HG03135 (cell line): ENCODE measurements at regions not wholly inside any gene's neighbourhood (a gene's known extent, or its start where the extent isn't known, plus 50 kb on each side); places are given as distances from the start of the nearest gene placed in this dataset.

ENCODE experiments used
- ATAC-seq: cut with Tn5 transposase; IDR thresholded peaks from one replicate; pipeline ENCODE4 v1.9.1; 2021; ENCODE audit warnings: mild to moderate bottlenecking, moderate library complexity; ENCODE audit not compliant: unreplicated experiment

DNA sequence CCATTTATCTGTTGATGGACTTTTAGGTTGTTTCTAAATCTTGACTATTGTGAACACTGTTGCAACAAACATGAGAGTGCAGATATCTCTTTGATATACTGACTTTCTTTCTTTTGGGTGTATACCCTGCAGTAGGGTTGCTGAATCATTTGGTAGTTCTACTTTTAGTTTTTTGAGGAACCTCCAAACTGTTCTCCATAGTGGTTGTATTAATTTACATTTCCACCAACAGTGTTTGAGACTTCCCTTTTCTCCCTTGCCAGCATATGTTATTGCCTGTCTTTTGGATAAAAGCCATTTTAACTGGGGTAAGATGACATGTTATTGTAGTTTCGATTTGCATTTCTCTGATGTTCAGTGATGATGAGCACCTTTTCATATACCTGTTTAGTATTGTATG is 330.0 kb downstream of the DDX10 start:
- no peak for ATAC-seq

DNA sequence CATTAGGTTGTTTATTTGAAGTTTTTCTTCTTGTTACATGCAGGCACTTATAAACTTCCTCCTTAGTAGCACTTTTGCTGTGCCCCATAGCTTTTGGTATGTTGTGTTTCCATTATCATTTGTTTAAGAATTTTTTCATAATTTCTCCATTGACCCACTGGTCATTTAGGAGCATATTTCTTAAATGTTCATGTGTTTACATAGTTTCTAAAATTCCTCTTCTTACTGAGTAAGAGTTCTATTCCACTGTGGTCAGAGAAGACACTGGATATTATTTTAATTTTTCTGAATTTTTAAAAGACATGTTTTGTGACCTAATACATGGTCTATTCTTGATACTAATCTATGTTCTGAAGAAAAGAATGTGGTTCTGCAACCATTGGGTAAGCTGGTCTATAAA is 333.0 kb downstream of the DDX10 start:
- no peak for ATAC-seq

DNA sequence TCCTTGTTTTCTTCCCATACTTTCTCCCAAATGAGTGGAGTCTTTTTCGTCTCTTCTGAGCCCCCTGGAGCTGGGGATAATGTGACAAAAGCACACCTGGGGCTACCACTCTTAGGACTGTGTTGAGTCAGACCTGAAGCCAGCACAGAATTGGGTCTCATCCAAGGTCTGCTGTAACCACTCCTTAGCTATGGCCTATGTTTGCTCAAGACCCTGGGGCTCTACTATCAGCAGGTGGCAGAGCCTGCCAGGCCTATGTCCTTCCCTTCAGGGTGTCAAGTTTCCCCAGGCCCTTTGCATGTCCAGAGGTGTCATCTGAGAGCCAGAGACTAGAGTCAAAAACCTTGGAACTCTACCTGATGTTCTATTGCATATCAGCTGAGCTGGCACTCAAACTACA is 335.7 kb downstream of the DDX10 start:
- ATAC-seq: no peak

DNA sequence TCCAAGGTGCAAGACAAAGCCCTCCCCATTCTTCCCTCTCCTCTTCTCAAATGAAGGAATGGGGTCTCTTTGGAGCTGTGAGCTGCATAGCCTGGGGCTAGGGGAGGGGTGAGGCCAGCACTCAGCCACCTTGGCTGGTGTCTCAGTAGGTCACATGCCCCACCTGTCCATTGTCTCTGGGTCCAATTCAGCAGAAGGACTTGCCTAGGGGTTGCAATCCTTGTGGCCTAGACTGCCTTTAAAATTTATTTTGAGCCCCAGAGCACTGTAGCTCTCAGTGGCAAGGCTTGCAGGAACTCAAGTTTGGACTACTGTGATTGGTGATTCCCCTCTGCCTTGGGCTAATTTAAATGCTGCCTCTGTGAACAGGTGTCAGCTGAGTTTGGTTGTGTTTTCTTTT is 336.7 kb downstream of the DDX10 start:
- ATAC-seq: no peak

DNA sequence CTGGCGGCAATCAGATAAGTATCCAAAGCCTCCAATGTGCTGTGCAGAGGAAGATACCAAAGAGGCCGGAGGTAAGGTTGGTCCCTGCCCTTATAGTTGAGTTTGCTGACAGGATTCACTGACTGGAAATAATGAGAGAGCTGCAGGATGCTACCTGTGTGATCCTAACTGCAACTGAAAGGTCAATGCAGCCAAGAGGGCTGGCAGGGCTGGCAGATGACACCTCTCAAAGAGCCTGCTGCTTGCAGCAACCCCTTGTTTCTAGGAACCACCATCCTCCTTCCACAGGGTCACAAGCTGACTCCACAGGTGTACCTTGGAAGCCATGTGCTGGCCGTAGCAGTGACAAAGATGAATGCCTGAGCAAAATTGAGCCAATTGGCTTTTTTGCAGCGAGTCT is 348.1 kb downstream of the DDX10 start:
- no peak for ATAC-seq

DNA sequence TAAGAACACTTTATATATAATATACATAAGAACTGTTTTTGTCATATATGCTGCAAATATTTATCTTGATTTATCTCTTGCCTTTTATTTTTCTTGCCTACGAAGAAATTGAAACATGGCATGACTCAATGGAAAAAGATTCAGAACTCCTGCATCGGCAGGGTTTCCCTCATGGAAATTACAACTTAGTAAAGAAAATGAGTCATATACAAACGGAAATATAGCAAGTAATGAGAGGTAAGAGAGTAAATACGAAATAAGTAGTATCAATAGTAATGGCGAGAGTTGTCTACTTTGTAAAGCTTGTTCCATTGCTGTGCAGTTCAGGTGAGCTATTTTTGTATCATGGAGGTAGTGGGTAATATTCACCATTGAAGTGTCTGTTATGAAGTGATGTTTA is 350.4 kb downstream of the DDX10 start:
- ATAC-seq: no peak

DNA sequence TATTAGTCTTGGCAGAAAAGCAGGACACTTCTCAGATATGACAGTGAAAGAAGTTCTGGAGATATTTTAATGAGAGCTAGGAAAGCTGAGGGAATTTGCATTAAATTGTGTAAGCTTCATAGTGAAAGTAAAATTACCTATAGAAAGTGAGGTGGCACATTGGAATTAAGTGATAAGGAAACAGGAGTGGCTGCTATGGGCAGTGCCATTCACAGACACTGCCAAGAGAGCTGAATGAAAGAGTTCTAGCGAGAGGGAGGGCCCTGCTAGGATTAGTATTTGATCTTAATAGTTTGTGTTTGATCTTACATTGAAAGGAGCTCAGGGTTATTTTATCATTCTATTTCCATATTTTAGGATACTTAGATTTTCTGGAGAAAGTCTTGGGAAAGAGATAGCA is 351.9 kb downstream of the DDX10 start:
- no peak for ATAC-seq

DNA sequence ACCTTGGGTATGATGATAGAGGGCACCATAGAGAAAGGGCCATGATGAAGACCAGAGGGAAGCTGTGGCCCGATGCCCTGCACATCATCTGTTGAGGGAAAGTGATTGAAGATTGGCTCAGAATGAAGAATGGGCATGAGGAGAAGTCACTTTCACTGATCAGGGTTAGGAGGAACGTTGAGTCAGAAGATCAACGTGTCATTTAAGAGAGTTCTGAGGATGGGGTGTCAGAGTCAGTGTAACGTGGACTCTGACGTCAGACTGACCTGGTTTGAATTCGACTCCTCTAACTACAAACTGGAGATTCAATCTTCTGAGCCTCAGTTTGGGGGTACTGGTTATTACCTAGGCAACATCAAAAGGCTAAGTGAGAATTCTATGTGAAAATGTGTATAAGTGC is 352.6 kb downstream of the DDX10 start:
- no peak for ATAC-seq

DNA sequence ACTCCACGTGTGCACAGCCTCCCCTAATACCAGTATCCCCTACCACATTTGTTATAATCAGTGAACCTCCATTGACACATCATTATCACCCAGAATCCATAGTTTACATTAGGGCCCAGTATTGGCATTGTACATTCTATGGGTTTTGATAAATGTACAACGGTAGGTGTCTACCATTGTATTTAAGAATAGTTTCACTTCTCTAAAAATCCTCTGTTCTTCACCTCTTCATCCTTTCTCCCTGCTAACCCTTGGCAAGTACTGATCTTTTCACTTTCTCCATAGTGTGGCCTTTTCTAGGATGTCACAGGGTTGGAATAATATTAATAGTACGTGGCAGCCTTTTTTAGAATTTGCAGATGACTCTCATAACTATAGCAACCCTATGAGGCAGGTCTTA is 353.8 kb downstream of the DDX10 start:
- ATAC-seq: no peak

DNA sequence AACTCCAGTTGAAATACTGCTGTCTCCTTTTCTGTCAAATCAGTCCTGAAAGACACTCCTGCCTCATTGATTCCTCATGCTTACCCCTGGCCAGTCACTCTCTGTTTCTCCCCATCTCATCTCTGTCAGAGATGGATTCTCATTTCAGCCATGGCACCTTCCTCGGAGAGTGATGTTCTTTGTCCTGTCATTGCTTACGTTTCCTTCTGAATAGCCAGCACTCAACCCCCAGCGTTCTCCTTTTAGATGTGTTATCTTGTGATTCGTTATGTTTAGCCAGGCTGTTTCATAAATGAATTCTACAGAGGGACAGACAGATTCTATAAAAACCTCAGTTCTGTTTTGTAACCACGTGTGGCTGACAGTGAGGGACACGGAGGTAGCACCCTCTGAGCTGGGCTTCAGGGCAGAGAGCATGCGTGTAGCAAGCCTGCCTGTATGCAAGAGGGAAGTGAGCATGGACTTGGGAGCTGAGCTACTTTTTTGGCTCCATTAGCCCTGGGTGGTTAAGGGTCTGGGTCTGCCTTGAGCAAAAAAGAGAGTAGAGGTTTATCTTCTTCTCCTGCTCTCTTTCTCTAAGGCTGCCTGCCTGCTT is 354.6 kb downstream of the DDX10 start:
- ATAC-seq: no peak

DNA sequence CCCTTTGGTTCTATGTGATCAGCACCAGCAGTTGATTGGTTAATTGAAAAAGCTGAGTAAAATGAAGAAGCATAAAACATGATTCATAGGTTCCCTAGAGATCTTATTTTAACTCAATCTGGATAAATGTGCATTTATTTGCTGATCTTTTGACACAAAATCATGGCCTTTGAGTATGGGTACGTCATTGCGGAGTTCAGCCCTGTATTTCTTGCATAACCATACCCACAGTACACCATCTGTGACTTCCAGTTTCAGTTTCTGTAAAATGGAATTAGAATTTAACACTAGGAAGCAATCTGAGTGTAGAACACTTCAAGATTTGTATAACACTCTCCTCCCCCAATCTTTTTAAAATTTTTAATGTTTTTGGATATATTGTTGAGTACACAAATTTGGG is 358.2 kb downstream of the DDX10 start:
- no peak for ATAC-seq

DNA sequence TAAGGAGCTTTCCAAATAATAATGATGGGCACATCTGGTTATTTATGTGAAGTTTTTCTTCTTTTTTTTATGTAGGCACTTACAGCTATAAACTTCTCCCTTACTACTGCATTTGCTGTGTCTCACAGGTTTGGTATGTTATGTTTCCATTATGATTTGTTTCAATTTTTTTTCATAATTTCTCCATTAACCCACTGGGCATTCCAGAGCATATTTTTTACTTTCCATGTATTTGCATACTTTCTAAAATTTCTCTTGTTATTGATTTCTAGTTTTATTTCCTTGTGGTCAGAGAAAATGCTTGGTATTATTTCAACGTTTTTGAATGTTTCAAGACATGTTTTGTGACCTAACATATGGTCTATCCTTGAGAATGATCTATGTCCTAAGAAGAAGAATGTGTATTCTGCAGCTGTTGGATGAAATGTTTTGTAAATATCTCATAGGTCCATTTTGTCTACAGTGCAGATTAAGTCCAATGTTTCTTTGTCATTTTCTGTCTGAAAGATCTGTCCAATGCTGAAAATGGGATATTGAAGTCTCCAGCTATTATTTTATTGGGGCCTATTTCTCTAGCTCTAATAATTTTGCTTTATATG is 362.1 kb downstream of the DDX10 start:
- no peak for ATAC-seq

DNA sequence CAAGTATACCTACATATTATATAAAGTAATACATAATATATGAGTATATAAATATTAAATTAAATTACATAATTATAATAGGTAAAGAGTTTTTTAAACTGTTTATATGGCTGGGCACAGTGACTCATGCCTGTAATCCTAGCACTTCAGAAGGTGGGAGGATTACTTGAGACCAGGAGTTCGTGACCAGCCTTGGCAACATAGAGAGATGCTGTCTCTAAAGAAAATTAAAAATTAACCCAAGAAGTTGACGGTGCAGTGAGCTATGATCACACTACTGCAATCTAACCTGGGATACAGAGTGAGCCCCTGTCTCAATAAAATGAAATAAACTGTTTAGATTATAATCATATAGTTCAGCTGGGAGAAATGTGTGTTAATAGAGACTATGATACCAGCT is 363.0 kb downstream of the DDX10 start:
- ATAC-seq: no peak

DNA sequence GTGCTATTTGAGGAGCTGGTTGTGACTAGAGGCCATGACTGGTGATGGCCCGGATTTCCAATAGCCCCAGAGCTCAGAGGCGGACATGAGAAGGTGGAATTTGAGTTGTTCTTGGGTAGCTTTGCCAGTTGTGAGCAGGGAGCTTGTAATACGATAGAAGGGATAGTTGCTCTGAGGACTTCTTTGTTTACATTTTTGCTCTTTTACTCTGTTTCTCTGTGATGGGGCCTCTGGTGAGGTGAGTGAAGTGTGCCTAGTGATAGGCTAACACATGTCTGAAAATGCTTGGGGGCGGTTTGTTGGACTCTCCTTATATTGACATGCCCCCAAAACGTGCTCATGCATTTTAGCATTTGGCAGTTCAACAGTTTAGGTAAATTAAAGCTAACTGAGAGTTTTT is 365.1 kb downstream of the DDX10 start:
- no peak for ATAC-seq

DNA sequence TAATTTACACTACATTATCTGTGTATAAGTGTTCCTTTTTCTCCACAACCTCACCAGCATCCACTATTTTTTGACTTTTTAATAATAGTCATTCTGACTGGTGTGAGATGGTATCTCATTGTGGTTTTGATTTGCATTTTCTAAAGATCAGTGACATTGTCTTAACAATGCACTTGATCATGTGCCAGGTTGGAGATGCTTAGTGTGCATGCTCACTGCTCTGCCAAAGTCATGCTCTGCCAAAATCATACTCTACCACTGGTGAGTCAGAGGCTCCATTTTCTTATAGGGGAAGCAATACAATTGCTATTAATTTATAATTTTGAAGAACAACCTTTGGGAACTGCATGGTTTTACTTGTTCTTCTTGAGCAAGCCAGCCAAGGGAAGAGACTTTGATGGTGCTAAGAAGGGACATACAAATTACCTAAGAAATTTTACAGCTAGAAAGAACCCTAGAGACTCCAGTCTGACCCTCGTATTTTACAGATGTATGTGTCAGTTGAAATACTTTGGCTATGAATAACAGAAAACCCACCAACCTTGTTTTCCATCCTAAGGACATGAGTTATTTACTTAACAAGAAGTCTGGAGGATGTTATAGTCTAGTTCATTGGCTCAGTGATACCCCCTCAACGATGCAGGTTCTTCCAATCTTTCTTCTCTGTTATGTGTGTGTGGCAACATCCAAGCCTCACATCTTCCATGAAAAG is 368.9 kb downstream of the DDX10 start:
- no peak for ATAC-seq

DNA sequence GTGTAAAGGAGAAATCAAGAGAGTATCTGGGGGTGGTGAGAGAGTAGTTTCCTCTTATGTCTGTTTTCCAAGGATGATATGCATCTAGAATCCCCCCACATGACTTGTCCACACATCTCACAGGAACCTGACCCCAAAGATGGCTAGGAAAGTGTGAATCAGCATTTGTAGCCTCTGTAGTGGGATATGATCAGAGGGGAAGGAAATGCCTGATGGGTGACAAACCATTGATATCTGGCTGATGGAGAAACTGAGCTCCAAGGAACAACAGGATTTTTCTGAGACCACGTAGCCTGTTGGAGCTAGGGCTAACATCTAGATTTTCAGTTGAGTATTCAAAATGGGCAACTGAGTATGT is 369.4 kb downstream of the DDX10 start:
- no peak for ATAC-seq

DNA sequence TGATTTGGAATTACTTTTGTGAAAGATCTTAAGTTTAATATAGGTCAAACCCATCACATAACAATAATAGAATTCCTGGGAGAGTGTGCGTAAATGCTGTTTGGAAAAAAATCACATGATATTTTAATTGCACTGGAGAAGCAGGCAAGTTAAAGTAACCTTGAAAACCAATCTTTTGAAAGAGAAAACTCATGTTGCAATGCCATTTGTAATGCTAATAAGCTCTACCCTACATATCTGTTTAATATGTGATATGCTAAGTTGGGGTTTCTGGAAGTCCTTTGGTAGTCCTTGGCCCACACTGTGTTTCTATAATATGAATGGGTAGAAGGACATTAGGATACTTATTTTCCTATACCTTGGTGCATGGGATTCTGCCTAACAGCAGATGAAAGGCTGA is 370.4 kb downstream of the DDX10 start:
- ATAC-seq: no peak

DNA sequence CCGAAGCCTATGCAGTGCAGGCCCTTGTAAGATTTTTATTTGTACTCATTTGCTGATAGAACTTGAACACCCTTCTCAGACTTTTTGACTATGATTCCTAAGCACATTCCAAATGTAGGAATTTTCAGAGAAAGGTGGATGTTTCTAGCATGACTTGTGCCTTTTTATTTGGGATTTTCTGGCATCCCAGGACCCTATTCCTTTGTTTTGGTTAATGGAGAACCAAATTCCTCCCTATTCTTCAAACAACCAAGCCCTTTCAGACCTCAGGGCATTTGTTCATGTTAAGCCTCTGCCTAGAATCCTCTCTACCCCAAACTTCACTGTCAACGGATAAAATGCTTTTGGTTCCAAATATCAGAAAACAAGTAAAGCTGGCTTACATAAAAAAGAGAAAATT is 371.1 kb downstream of the DDX10 start:
- no peak for ATAC-seq

DNA sequence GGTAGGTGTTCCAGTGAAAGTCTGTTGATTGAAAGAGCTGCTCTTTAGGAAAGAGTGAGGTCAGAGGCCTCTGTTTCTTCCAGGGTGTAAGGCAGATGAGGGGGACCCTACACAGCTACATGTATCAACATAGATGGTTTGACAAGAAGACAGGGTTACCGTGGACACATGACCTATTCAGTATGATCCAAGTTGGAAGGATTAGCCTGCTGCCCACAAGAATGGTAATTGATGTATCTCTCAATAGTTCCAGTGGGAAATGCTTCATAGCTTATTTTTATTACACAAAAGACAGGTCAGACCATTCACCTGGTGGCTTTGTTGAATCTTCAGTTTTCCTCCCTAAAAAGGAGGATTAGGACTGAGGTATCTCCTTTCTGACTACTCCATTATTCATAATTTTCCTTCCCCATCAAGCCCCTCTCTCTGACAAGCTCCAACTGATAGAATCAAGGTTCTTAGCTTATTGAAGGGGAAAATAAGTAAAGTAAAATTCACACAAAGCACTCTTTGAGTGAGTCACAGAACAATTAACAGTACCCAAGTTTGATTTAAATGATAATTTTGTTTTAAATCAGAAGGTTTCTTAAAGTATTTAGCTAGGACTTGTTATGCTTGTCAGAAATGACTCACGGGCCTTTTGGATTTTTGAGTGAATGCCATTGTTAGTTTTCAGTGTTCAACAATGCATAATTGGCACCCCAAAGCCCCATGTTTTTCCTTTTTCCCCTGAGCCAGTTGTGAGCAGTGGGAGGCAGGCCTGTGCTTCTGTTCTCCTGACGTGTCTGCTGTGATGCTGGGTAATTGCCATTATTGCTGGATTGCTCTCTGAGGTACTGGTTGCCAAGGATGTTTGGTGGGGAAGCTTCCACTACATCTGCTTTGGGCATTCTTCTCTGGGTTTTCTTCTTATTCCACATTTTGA is 373.2 kb downstream of the DDX10 start:
- ATAC-seq: no peak

DNA sequence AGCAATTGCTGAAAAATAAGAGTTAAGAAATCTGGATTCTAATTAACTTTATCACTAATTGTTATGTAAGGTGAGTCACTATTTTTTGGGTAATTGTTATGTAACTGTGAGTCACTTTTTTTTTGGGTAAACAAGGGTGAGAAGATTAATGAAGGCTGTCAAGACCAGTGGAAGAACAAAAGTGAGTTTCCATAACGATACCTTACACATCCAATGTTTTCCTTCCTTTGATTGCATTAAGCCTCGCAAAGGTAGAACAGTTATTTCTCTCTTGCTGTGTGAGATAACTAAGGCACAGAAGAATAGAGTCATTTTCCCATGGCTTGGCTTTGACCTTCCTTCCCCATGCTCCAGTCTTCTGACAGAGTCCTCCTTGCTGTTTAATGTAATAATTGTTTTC is 374.7 kb downstream of the DDX10 start:
- no peak for ATAC-seq

DNA sequence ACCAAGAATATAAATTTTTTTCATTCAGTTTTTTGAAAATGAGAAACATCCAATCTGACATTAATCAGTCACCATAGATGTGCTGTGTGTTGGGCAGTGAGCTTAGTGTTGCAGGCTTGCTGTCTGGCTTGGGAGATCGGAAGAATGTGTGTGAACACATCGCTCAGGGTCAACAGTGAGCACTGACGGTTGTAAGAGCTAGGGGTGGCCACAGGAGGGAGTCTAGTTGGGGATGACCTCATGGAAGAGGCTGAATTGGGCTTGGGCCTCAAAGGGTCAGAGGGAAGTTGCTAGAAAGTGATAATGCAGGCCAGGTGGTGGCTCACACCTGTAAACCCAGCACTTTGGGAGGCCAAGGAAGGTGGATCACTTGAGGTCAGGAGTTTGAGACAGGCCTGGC is 375.4 kb downstream of the DDX10 start:
- no peak for ATAC-seq

DNA sequence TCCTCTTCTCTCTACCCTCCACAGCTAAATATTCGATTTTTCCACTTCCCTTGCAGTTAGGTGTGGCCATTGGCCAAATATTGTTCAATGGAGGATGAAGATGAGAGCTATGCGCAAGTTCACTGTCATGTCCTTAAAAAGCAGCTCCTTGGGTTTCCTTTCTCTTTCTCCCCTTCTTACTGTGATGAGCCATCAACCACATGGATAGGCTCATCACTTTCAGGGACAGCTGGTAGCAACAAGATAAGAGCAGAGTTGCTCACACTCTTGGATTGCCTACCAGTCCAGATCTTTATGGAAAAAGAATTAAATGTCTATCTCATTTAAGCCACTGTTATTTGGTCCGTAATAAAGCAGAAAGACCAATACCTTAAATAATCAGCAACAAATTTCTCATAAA is 377.0 kb downstream of the DDX10 start:
- no peak for ATAC-seq
